ENCODE measurements at regions not wholly inside any gene's neighbourhood (a gene's known extent, or its start where the extent isn't known, plus 50 kb on each side); places are given as distances from the start of the nearest gene placed in this dataset.
"Not testable (repeated sequence)": the region's sequence is repeated elsewhere in the genome, so short reads cannot be mapped to it uniquely, and the experiment has no call there.

- DNase-seq (ENCODE audit: low spot score), result no peak
Measured at GRCh38 chr14:53285821-53286220, 132.7 kb upstream of the DDHD1 start.

DNA sequence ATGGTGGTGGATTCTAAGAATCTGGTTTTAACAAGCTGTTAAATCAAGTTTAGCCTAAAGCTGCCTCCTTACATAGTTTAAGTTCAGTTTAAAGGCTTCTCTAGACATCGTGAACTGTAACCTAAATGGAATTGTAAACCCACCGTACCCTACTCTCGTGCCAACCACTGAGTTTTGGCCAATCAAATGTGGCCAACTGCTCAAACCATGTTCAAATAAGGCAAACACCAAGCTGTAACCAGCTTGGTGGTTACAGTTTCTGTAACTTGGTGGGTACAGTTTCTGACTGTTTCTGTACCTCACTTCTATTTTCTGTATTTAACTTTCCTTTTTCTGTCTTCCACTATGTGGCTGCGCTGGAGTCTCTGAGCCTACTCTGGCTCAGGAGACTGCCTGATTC, 131.9 kb upstream of the DDHD1 start:
- DNase-seq (ENCODE audit: low spot score), result no peak

DNA sequence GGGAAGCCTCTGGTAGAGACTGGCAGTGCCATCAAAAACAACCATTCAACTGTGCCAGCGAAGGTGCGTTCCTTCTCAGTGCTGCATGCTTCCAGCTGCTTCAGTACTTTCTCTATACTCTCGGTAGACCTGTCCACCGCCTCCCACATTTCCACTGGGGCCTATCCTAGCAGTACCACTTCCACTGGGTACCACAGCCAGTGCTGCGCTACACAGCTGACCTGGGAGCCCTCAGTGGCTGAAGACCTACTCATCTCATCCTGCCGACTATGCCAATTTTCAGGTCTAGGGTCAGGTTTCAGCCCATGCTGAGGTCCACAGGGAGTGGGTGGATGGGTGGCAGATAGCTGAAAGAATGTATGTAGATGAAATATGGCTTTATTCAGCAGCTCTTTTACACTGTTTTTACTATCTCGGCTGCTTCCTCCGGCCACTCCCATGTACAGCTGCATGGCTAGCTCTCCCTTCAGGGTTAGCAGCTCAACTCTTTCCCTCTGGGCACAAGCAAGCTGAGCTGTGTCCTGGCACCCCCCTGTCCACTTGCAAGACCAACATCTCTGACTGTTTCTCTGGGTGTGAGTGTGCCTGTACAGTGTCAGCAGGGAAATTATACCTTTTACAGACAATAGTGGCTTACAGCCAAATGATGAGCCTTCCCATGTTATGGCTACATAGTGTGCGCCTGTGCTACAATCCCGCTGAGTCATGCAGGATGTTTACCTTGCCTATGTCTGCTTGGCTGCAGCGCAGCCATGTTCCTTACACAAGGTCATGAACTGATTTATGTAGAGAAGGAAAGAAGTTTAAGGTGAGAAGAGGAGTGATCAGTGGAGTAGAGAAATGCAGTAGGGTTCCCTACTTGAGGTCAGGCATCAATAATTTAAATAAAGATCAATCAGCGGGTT, 125.7 kb upstream of the DDHD1 start:
- DNase-seq (ENCODE audit: low spot score), result peak; percentile 1

DNA sequence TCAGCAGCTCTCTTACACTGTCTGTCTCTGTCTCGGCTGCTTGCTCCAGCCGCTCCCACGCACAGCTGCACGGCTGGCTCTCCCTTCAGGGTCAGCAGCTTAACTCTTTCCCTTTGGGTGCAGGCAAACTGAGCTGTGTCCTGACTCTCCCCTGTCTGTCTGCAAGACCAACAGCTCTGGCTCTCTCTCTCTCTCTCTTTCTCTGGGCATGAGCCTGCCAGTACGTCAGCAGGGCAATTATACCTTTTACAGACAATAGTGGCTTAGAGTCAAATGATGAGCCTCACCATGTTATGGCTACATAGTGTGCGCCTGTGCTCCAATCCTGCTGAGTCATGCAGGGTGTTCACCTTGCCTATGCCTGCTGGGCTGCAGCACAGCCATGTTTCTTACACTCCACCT, 120.5 kb upstream of the DDHD1 start:
- DNase-seq (ENCODE audit: low spot score), result peak; percentile 1

DNA sequence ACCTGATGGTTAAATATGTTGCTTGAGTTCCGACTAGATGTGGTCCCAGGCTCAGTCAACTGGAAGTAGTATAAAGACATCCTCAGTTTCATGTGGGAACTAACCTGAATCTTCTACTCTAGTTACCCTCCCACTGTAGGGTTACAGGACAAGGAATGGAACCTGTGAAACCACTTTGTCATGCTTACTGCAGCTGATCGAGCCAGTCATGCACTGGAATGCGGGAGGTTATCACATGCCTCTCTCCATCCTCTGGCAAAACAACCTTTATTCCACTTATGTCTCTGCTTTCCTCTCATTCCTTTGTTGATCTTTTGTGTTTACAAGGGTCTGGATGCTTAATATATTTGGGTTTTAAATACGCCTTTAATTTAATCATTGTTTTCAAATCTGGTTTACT, 111.9 kb upstream of the DDHD1 start:
- no peak for DNase-seq (ENCODE audit: low spot score)

DNA sequence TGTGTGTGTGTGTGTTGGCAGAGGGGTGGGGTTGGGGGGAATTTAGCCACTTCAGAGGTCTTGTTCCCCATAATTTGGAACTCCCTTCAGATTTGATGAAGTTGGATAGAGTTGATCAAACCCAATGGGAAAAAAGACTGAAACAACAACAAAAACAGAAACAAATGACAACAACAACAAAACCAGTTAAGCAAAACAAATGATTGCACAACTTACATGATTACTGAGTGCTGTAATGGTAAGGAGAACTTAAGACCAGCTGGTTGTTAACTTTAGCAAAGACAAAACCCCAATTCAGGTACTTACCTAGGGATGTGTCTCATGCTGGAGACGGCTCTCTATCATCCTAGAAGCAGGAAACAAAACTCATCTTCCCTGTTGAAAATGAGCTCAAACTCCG, 107.8 kb upstream of the DDHD1 start:
- no peak for DNase-seq (ENCODE audit: low spot score)

DNA sequence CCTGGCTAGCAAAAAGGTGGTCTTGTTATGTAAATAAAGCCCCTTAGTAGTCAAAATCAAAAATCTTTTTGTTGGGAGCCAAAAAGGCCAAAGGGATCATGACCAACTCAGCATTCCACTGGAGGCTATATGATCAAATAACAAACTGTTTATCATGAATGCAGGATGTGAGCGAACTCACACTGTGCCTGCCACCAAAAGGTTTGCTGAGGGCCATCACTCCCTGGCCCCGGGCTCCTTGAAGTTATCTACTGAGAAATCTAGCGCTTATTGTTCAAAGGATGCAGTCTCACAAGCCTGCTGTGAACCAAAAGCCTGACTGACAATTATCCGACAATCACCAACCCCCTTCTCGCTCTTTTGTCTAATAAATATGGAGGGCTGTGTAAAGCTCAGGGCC, 107.2 kb upstream of the DDHD1 start:
- no peak for DNase-seq (ENCODE audit: low spot score)

DNA sequence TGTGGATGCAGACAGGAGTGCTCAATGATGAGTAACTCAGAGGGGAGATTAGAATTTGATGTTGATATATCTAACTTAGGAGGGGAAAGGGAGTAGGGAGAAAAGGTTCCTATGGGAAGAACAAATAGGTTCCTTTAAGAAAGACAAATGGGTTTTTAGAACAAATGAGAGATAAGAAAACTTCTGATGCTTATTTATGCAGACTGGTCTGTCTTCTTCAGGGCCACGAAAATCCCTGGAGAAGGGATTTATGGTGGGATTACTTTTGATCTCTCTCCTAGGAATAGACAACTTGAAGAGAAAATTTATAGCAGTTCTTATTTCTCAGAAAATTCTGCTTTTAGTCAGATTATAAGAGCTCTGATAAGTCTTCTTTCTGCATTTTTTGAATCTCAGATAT, 99.0 kb upstream of the DDHD1 start:
- no peak for DNase-seq (ENCODE audit: low spot score)

GRCh38 chr14:53249059-53249458, 95.9 kb upstream of the DDHD1 start:
- no peak for DNase-seq (ENCODE audit: low spot score)

GRCh38 chr14:53247596-53248370, 94.7 kb upstream of the DDHD1 start:
- DNase-seq (ENCODE audit: low spot score), result no peak

- not testable (repeated sequence) for DNase-seq (ENCODE audit: low spot score)
Measured at GRCh38 chr14:53242898-53243297, 89.8 kb upstream of the DDHD1 start.

- no peak for DNase-seq (ENCODE audit: low spot score)
Measured at GRCh38 chr14:53237488-53237887, 84.4 kb upstream of the DDHD1 start.

GRCh38 chr14:53236708-53237107, 83.6 kb upstream of the DDHD1 start:
- no peak for DNase-seq (ENCODE audit: low spot score)

DNA sequence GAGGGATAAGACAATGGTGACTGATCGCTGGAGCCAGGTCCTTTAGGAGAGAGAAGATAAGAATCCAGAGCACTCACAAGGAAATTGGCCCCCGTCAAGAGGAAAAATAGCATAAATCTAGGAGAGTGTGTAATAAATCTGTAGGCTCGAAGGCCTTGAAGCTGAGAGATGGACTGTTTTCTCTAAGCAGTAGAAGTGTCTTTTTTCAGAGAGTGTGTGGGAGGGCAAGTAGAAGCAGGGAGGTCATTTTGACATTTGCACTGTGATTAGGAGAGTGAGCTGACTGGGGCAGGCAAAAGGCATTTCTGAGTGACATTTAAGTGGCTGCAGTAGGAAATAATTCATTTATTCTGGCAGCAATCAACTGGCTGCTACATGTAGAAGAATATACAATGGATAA, 78.0 kb upstream of the DDHD1 start:
- DNase-seq (ENCODE audit: low spot score), result no peak

DNA sequence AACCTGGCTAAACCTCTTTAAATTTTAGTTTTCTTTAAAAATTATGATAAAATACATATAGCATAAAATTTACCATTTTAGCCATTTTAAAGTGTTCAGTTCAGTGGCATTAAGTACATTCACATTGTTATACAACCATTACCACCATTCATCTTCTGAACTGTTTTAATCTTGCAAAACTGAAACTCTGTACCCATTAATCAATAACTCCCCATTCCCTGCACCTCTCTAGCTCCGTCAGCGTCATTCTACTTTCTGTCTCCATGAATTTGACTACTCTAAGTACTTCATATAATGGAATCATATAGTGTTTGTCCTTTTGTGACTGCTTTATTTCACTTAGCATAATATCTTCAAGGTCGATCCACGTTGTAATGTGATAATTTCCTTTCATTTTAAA, 75.8 kb upstream of the DDHD1 start:
- no peak for DNase-seq (ENCODE audit: low spot score)

- DNase-seq (ENCODE audit: low spot score), result no peak
Measured at GRCh38 chr14:53227154-53227718, 74.1 kb upstream of the DDHD1 start.

GRCh38 chr14:53226553-53226952, 73.4 kb upstream of the DDHD1 start:
- DNase-seq (ENCODE audit: low spot score), result peak; percentile 7

DNA sequence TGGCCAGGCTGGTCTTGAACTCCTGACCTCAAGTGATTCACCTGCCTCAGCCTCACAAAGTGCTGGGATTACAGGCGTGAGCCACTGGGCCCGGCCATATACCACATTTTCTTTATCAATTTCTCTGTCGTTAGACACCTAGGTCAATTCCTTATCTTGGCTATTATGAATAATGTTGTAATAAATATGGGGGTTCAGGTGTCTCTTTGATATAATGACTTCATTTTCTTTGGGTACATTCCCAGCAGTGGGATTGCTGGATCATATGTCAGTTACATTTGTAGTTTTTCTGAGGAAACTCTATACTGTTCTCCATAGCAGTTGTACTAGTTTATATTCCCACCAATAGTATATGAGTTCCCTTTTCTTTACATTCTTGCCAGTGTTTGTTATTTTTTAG, 67.8 kb upstream of the DDHD1 start:
- DNase-seq (ENCODE audit: low spot score), result no peak

GRCh38 chr14:53218161-53218560, 65.0 kb upstream of the DDHD1 start:
- no peak for DNase-seq (ENCODE audit: low spot score)

GRCh38 chr14:53217316-53217994, 64.3 kb upstream of the DDHD1 start:
- DNase-seq (ENCODE audit: low spot score), result peak; percentile 77

DNA sequence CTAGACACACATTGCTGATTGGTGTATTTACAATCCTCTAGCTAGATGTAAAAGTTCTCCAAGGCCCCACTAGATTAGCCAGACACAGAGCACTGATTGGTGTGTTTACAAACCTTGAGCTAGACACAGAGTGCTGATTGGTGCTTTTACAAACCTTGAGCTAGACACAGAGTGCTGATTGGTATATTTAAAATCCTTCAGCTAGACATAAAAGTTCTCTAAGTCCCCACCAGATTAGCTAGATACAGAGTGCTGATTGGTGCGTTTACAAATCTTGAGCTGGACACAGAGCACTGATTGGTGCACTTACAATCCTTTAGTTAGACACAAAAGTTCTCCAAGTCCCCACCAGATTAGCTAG, 63.8 kb upstream of the DDHD1 start:
- not testable (repeated sequence) for DNase-seq (ENCODE audit: low spot score)

- not testable (repeated sequence) for DNase-seq (ENCODE audit: low spot score)
Measured at GRCh38 chr14:53216478-53216877, 63.4 kb upstream of the DDHD1 start.
